ENCODE measurements at regions not wholly inside any gene's neighbourhood (a gene's known extent, or its start where the extent isn't known, plus 50 kb on each side); places are given as distances from the start of the nearest gene placed in this dataset.
"Not testable (repeated sequence)": the region's sequence is repeated elsewhere in the genome, so short reads cannot be mapped to it uniquely, and the experiment has no call there.

- no peak overlapping the region for H3K4me3 Mint-ChIP-seq
- H3K9me3 Mint-ChIP-seq, result no peaks in the 10 kb centered on the region
- TF ChIP-seq CTCF (IDR thresholded peaks at IDR 0.05), result no peak
- H3K27me3 Mint-ChIP-seq (ENCODE audit: low read depth, poor library complexity), result peaks cover 3% of the 10 kb centered on the region
- H3K27ac Mint-ChIP-seq, result no peak overlapping the region
- no peaks in the 10 kb centered on the region for H3K36me3 Mint-ChIP-seq (ENCODE audit: low read depth)
- no peak for DNase-seq
- H3K4me1 Mint-ChIP-seq, result peaks cover 3% of the 10 kb centered on the region
These were observed 145.1 kb upstream of the GRIP1 start for GRCh38 chr12:66823857-66824570.

GRCh38 chr12:66825921-66826320, 147.0 kb upstream of the GRIP1 start:
- not testable (repeated sequence) for H3K27me3 Mint-ChIP-seq (ENCODE audit: low read depth, poor library complexity); DNase-seq

GRCh38 chr12:66829660-66830325, 150.9 kb upstream of the GRIP1 start:
- peaks cover 10% of the 10 kb centered on the region for H3K4me1 Mint-ChIP-seq
- no peak for TF ChIP-seq CTCF (IDR thresholded peaks at IDR 0.05)
- H3K27ac Mint-ChIP-seq, result peak overlapping the region; percentile 46
- no peaks in the 10 kb centered on the region for H3K27me3 Mint-ChIP-seq (ENCODE audit: low read depth, poor library complexity)
- H3K9me3 Mint-ChIP-seq, result no peaks in the 10 kb centered on the region
- DNase-seq, result no peak
- no peak overlapping the region for H3K4me3 Mint-ChIP-seq
- no peaks in the 10 kb centered on the region for H3K36me3 Mint-ChIP-seq (ENCODE audit: low read depth)

More at GRCh38 chr12:66825921-66826320, 147.0 kb upstream of the GRIP1 start:
- H3K4me1 Mint-ChIP-seq, result peaks cover 10% of the 10 kb centered on the region
- not testable (repeated sequence) for H3K27ac Mint-ChIP-seq; H3K9me3 Mint-ChIP-seq; H3K36me3 Mint-ChIP-seq (ENCODE audit: low read depth); H3K4me3 Mint-ChIP-seq

GRCh38 chr12:66831495-66831894, 152.6 kb upstream of the GRIP1 start:
- Mint-ChIP-seq H3K4me1 (peaks cover 10% of the 10 kb centered on the region), H3K4me3 (no peak overlapping the region), H3K36me3 (ENCODE audit: low read depth) (no peaks in the 10 kb centered on the region), H3K9me3 (no peaks in the 10 kb centered on the region), H3K27ac (no peak overlapping the region), H3K27me3 (ENCODE audit: low read depth, poor library complexity) (no peaks in the 10 kb centered on the region)
- TF ChIP-seq CTCF (IDR thresholded peaks at IDR 0.05), result no peak
- DNase-seq, result no peak

GRCh38 chr12:66832997-66833396, 154.1 kb upstream of the GRIP1 start:
- H3K27me3 Mint-ChIP-seq (ENCODE audit: low read depth, poor library complexity), result no peaks in the 10 kb centered on the region
- no peak overlapping the region for H3K4me3 Mint-ChIP-seq
- DNase-seq, result no peak
- H3K36me3 Mint-ChIP-seq (ENCODE audit: low read depth), result no peaks in the 10 kb centered on the region
- H3K27ac Mint-ChIP-seq, result no peak overlapping the region
- no peak for TF ChIP-seq CTCF (IDR thresholded peaks at IDR 0.05)
- H3K4me1 Mint-ChIP-seq, result peaks cover 15% of the 10 kb centered on the region
- H3K9me3 Mint-ChIP-seq, result no peaks in the 10 kb centered on the region

- no peak for DNase-seq
- Mint-ChIP-seq H3K36me3 (ENCODE audit: low read depth) (no peaks in the 10 kb centered on the region), H3K27ac (no peak overlapping the region), H3K27me3 (ENCODE audit: low read depth, poor library complexity) (no peaks in the 10 kb centered on the region), H3K9me3 (no peaks in the 10 kb centered on the region), H3K4me1 (peaks cover 13% of the 10 kb centered on the region), H3K4me3 (no peak overlapping the region)
- no peak for TF ChIP-seq CTCF (IDR thresholded peaks at IDR 0.05)
These were observed 157.9 kb upstream of the GRIP1 start for GRCh38 chr12:66836623-66837310.
